OCI-LY7 (cell line): ENCODE measurements at regions not wholly inside any gene's neighbourhood (a gene's known extent, or its start where the extent isn't known, plus 50 kb on each side); places are given as distances from the start of the nearest gene placed in this dataset.

Experiments
- BruUV-seq: library from RNA; stranded (reverse); fragments of 400-500 nt; replicated peaks from 2 replicates; lab custom pipeline; 2021; lab: Mats Ljungman, UMichigan
- CTCF ChIA-PET: fragments of 300-600 bp; sonication (Branson Sonifier 250); formaldehyde crosslinking; loops from one replicate; lab custom pipeline; 2022; ENCODE audit warnings: antibody characterized with exemption; ENCODE audit not compliant: unreplicated experiment; lab: Charles Lee
- POLR2A ChIA-PET: fragments of 300-600 bp; sonication (Branson Sonifier 250); formaldehyde crosslinking; loops from one replicate; lab custom pipeline; 2022; ENCODE audit warnings: antibody characterized with exemption; lab: Charles Lee
- DNase-seq: peaks from one replicate; pipeline ENCODE4 v3.0.0-alpha.2; 2015; ENCODE audit warnings: low spot score
- H2AFZ ChIP-seq: fragments of 200-600 bp; sonication (generic), shearing (Covaris generic); 2 replicates; pipeline ENCODE4 v1.6.1; 2014; ENCODE audit warnings: mild to moderate bottlenecking, antibody characterized with exemption, low read length, moderate library complexity
- H3K27ac ChIP-seq: fragments of 200-600 bp; sonication (generic); 2 replicates; pipeline ENCODE4 v1.5.1; 2014; ENCODE audit warnings: mixed run types, low read depth, mild to moderate bottlenecking, moderate library complexity, low read length, inconsistent platforms; ENCODE audit not compliant: poor library complexity, severe bottlenecking
- H3K36me3 ChIP-seq: fragments of 200-600 bp; sonication (generic); 2 replicates; pipeline ENCODE4 v1.6.1; 2014; ENCODE audit warnings: mild to moderate bottlenecking, antibody characterized with exemption, low read length, moderate library complexity, mixed read lengths; ENCODE audit not compliant: insufficient read depth
- H3K4me1 ChIP-seq: fragments of 200-600 bp; sonication (generic); 2 replicates; pipeline ENCODE4 v1.5.1; 2014; ENCODE audit warnings: mild to moderate bottlenecking, low read length; ENCODE audit not compliant: insufficient read depth, poor library complexity, severe bottlenecking
- H3K4me2 ChIP-seq: fragments of 200-600 bp; sonication (generic); 2 replicates; pipeline ENCODE4 v1.6.1; 2014; ENCODE audit warnings: mild to moderate bottlenecking, low read length
- H3K4me3 ChIP-seq: fragments of 200-600 bp; sonication (generic); 2 replicates; pipeline ENCODE4 v1.5.1; 2014; ENCODE audit warnings: mild to moderate bottlenecking, low read depth, low read length; ENCODE audit not compliant: poor library complexity, severe bottlenecking
- H3K79me2 ChIP-seq: fragments of 200-600 bp; sonication (generic); 2 replicates; pipeline ENCODE4 v1.6.1; 2016; ENCODE audit warnings: low read depth, mild to moderate bottlenecking, low read length, moderate library complexity, mixed read lengths; ENCODE audit not compliant: insufficient read depth
- H3K9me2 ChIP-seq: fragments of 200-600 bp; sonication (generic); 2 replicates; pipeline ENCODE4 v1.6.1; 2016; ENCODE audit warnings: mild to moderate bottlenecking, low read length, mixed read lengths; ENCODE audit not compliant: insufficient read depth
- H3K9me3 ChIP-seq: fragments of 200-600 bp; sonication (generic); 2 replicates; pipeline ENCODE4 v1.6.1; 2014; ENCODE audit warnings: mild to moderate bottlenecking, mixed run types, low read length, mixed read lengths
- H4K20me1 ChIP-seq: fragments of 200-600 bp; sonication (generic); 2 replicates; pipeline ENCODE4 v1.6.1; 2014; ENCODE audit warnings: mild to moderate bottlenecking, antibody characterized with exemption, low read length, moderate library complexity, mixed read lengths; ENCODE audit not compliant: insufficient read depth
- EZH2phosphoT487 ChIP-seq: fragments of 200-600 bp; sonication (generic); IDR thresholded peaks from 2 replicates; pipeline ENCODE4 v1.6.1; 2018; ENCODE audit warnings: low read depth, borderline replicate concordance, mild to moderate bottlenecking, mixed run types, antibody characterized with exemption, low read length, moderate library complexity, mixed read lengths
- intact Hi-C: fragments of 100-400 bp; cut with micrococcal nuclease; formaldehyde crosslinking; loops from one replicate; pipeline ENCODE4 v1.10.0; 2022; ENCODE audit not compliant: unreplicated experiment
- TF ChIP-seq, protein P1 (sequence below): fragments of 200-600 bp; sonication (generic); conservative IDR thresholded peaks from 2 replicates; pipeline ENCODE4 v1.5.1; 2014; ENCODE audit warnings: mild to moderate bottlenecking, antibody characterized with exemption, low read length, moderate library complexity, mixed read lengths

- intact Hi-C loops: no loop called here
- no peaks in the 10 kb centered on the region for H3K9me2 ChIP-seq
- no peaks in the 10 kb centered on the region for H3K79me2 ChIP-seq
- no peak overlapping the region for H3K4me2 ChIP-seq
- no peaks in the 10 kb centered on the region for H3K4me1 ChIP-seq
- H3K36me3 ChIP-seq: no peaks in the 10 kb centered on the region
- CTCF ChIA-PET: no interaction called here
- POLR2A ChIA-PET: no interaction called here
- no peak overlapping the region for H2AFZ ChIP-seq
- no peaks in the 10 kb centered on the region for H3K9me3 ChIP-seq
- no peaks in the 10 kb centered on the region for H4K20me1 ChIP-seq
- H3K27ac ChIP-seq: no peak overlapping the region
- BruUV-seq: no TSS peak
- no peak overlapping the region for H3K4me3 ChIP-seq
- no peak for DNase-seq
- no peak for TF ChIP-seq EZH2phosphoT487
- TF ChIP-seq, protein P1, sequence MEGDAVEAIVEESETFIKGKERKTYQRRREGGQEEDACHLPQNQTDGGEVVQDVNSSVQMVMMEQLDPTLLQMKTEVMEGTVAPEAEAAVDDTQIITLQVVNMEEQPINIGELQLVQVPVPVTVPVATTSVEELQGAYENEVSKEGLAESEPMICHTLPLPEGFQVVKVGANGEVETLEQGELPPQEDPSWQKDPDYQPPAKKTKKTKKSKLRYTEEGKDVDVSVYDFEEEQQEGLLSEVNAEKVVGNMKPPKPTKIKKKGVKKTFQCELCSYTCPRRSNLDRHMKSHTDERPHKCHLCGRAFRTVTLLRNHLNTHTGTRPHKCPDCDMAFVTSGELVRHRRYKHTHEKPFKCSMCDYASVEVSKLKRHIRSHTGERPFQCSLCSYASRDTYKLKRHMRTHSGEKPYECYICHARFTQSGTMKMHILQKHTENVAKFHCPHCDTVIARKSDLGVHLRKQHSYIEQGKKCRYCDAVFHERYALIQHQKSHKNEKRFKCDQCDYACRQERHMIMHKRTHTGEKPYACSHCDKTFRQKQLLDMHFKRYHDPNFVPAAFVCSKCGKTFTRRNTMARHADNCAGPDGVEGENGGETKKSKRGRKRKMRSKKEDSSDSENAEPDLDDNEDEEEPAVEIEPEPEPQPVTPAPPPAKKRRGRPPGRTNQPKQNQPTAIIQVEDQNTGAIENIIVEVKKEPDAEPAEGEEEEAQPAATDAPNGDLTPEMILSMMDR: no peak
Measured at GRCh38 chr15:94100863-94101262, 130.5 kb upstream of the MCTP2 start.

GRCh38 chr15:94099574-94099960 lies 131.8 kb upstream of the MCTP2 start:
- no peaks in the 10 kb centered on the region for H3K9me3 ChIP-seq
- H4K20me1 ChIP-seq: no peaks in the 10 kb centered on the region
- no peaks in the 10 kb centered on the region for H3K4me1 ChIP-seq
- BruUV-seq: no TSS peak
- H3K4me3 ChIP-seq: no peak overlapping the region
- no peak overlapping the region for H3K27ac ChIP-seq
- no peaks in the 10 kb centered on the region for H3K36me3 ChIP-seq
- no peak overlapping the region for H2AFZ ChIP-seq
- POLR2A ChIA-PET: interaction anchor here (0.5 to 0.6 kb wide), 2 partner anchors 17 to 552 kb away, joined by 3 to 4 read pairs; no protein-coding TSS in a partner anchor
- no peaks in the 10 kb centered on the region for H3K79me2 ChIP-seq
- no peak overlapping the region for H3K4me2 ChIP-seq
- CTCF ChIA-PET: no interaction called here
- DNase-seq: no peak
- H3K9me2 ChIP-seq: no peaks in the 10 kb centered on the region
- TF ChIP-seq EZH2phosphoT487: no peak
- TF ChIP-seq, protein P1: no peak
- intact Hi-C loops: no loop called here

DNA sequence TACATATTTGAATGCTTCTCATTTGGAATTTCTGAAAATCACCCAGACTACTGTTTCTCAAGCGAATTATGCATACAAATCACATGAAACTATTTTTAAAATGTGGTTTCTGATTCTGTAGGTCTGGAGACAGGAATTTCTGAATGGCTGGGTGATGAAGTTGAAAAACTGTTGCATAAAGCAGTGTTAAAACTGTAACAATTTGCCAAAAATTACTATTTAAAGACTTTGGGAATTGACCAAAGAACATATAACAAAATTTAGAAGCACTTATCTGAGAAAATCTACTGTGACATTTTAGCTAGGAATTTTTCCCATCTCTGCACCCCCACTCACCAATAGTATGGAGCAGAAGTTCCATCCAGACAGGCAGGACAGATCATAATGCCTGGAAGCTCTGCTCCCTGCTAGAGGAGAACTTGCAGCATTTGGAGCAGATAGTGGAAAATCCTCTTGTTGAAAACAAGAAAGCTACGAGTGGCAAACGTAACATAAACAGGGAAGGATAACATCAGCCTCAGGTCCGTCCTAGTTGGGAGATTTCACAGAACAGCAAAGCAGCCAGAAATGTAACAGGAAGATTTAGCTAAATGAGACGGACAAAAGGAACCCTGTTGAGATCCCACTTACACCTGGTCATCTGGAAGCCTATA lies 132.3 kb upstream of the MCTP2 start:
- POLR2A ChIA-PET: interaction anchor here (0.5 to 0.6 kb wide), 2 partner anchors 17 to 552 kb away, joined by 3 to 4 read pairs; no protein-coding TSS in a partner anchor
- H3K4me2 ChIP-seq: no peak overlapping the region
- no peak for TF ChIP-seq EZH2phosphoT487
- TF ChIP-seq, protein P1: no peak

More for the DNA sequence above, 132.3 kb upstream of the MCTP2 start:
- intact Hi-C loops: no loop called here
- no peak overlapping the region for H2AFZ ChIP-seq
- H3K9me2 ChIP-seq: no peaks in the 10 kb centered on the region
- BruUV-seq: no TSS peak
- H3K4me1 ChIP-seq: no peaks in the 10 kb centered on the region
- H3K4me3 ChIP-seq: no peak overlapping the region
- no peaks in the 10 kb centered on the region for H3K9me3 ChIP-seq
- no peak overlapping the region for H3K27ac ChIP-seq
- H4K20me1 ChIP-seq: no peaks in the 10 kb centered on the region
- CTCF ChIA-PET: no interaction called here
- no peaks in the 10 kb centered on the region for H3K36me3 ChIP-seq
- DNase-seq: no peak
- no peaks in the 10 kb centered on the region for H3K79me2 ChIP-seq
